Activated CD8-positive, alpha-beta memory T cell treated with anti-CD3 and anti-CD28 coated beads for 1 hour (primary cell): ENCODE measurements at regions not wholly inside any gene's neighbourhood (a gene's known extent, or its start where the extent isn't known, plus 50 kb on each side); places are given as distances from the start of the nearest gene placed in this dataset.
A peak's percentile ranks its signal among the peaks of the same experiment; 100 is the strongest.

ENCODE experiments used
- DNase-seq, 2 donors: peaks; one replicate each; pipeline ENCODE4 v3.0.0-alpha.2; 2020; ENCODE audit warnings: low read depth in 1 of 2; ENCODE audit errors: extremely low read depth in 1 of 2

- DNase-seq = no peak
Measured at GRCh38 chr18:2083691-2084090, 487.6 kb downstream of the METTL4 start.

GRCh38 chr18:2086439-2086838, 484.9 kb downstream of the METTL4 start:
- DNase-seq = no peak

- DNase-seq = no peak
Measured at GRCh38 chr18:2087877-2088673, 483.2 kb downstream of the METTL4 start.

GRCh38 chr18:2089396-2089795, 481.9 kb downstream of the METTL4 start:
- no peak for DNase-seq

- no peak for DNase-seq
Measured at GRCh38 chr18:2091937-2092336, 479.4 kb downstream of the METTL4 start.

- DNase-seq = no peak
Measured at GRCh38 chr18:2096551-2096950, 474.8 kb downstream of the METTL4 start.

- no peak for DNase-seq
Measured at GRCh38 chr18:2100694-2101213, 470.6 kb downstream of the METTL4 start.

GRCh38 chr18:2102022-2102421, 469.3 kb downstream of the METTL4 start:
- no peak for DNase-seq

- no peak for DNase-seq
Measured at GRCh38 chr18:2103299-2103698, 468.0 kb downstream of the METTL4 start.

GRCh38 chr18:2104620-2105462, 466.5 kb downstream of the METTL4 start:
- DNase-seq = peak in 1 of 2 donors; percentile 24

- no peak for DNase-seq
Measured at GRCh38 chr18:2108591-2108990, 462.7 kb downstream of the METTL4 start.

GRCh38 chr18:2111456-2111855, 459.8 kb downstream of the METTL4 start:
- no peak for DNase-seq

- no peak for DNase-seq
Measured at GRCh38 chr18:2112435-2113045, 458.8 kb downstream of the METTL4 start.

GRCh38 chr18:2114289-2114688, 457.0 kb downstream of the METTL4 start:
- no peak for DNase-seq

- DNase-seq = no peak
Measured at GRCh38 chr18:2114765-2115164, 456.5 kb downstream of the METTL4 start.

- no peak for DNase-seq
Measured at GRCh38 chr18:2121224-2121623, 450.1 kb downstream of the METTL4 start.

GRCh38 chr18:2123077-2123476, 448.2 kb downstream of the METTL4 start:
- no peak for DNase-seq

- no peak for DNase-seq
Measured at GRCh38 chr18:2134364-2134763, 436.9 kb downstream of the METTL4 start.

GRCh38 chr18:2135309-2135708, 436.0 kb downstream of the METTL4 start:
- DNase-seq = no peak

GRCh38 chr18:2138552-2138951, 432.8 kb downstream of the METTL4 start:
- no peak for DNase-seq

- no peak for DNase-seq
Measured at GRCh38 chr18:2139691-2140090, 431.6 kb downstream of the METTL4 start.
